H1 (cell line): ENCODE measurements at regions not wholly inside any gene's neighbourhood (a gene's known extent, or its start where the extent isn't known, plus 50 kb on each side); places are given as distances from the start of the nearest gene placed in this dataset.

Experiments used
- CTCF ChIA-PET: fragments of 300-600 bp; sonication (Branson Sonifier 250); formaldehyde crosslinking; loops from one replicate; lab custom pipeline; 2021; ENCODE audit not compliant: partially characterized antibody; lab: Charles Lee
- POLR2A ChIA-PET: fragments of 300-600 bp; sonication (Branson Sonifier 250); formaldehyde crosslinking; loops from one replicate; lab custom pipeline; 2021; ENCODE audit warnings: inconsistent platforms; ENCODE audit not compliant: partially characterized antibody; lab: Charles Lee
- DNase-seq, 2 experiments: peaks; one replicate each; pipeline versions ENCODE4 v3.0.0 to v3.0.0-alpha.2; 2010 to 2022; ENCODE audit warnings: low spot score in 2 of 2, low read depth in 1 of 2, mixed read lengths in 1 of 2
- FAIRE-seq: peaks from 2 replicates; lab custom pipeline; 2011; peaks lifted over from hg19 to GRCh38; lab: Jason Lieb, UNC
- H2AFZ ChIP-seq: 2 replicates; pipeline ENCODE4 v1.8.1; 2012; ENCODE audit warnings: low read length, inconsistent platforms
- H2AK5ac ChIP-seq: 2 replicates; pipeline ENCODE4 v1.6.1; 2013; ENCODE audit warnings: low read depth, low read length
- H2BK120ac ChIP-seq: replicated peaks from 2 replicates; pipeline ENCODE3; 2013; ENCODE audit warnings: low read depth, low read length, inconsistent platforms
- H2BK12ac ChIP-seq: 2 replicates; pipeline ENCODE4 v1.6.1; 2013; ENCODE audit warnings: low read depth, low read length
- H2BK15ac ChIP-seq: 2 replicates; pipeline ENCODE4 v1.6.1; 2013; ENCODE audit warnings: low read length
- H2BK20ac ChIP-seq: 2 replicates; pipeline ENCODE4 v1.6.1; 2013; ENCODE audit warnings: low read length
- H2BK5ac ChIP-seq: 2 replicates; pipeline ENCODE4 v1.6.1; 2013; ENCODE audit warnings: low read depth, low read length
- H3K14ac ChIP-seq: 2 replicates; pipeline ENCODE4 v1.6.1; 2013; ENCODE audit warnings: inconsistent platforms; ENCODE audit not compliant: insufficient read length
- H3K18ac ChIP-seq: 2 replicates; pipeline ENCODE4 v1.6.1; 2013; ENCODE audit warnings: low read length; ENCODE audit errors: extremely low read depth
- H3K23ac ChIP-seq: 2 replicates; pipeline ENCODE4 v1.6.1; 2013; ENCODE audit warnings: inconsistent platforms; ENCODE audit not compliant: insufficient read length
- H3K23me2 ChIP-seq: 2 replicates; pipeline ENCODE4 v1.6.1; 2013; ENCODE audit warnings: low read depth, low read length
- H3K27ac ChIP-seq: 2 replicates; pipeline ENCODE4 v1.6.1; 2011; ENCODE audit warnings: low read depth, low read length, inconsistent platforms
- H3K27me3 ChIP-seq, 4 experiments: replicated peaks in 1 of 4; 1 replicate in 1 of 4; 2 replicates in 3 of 4; pipeline versions ENCODE4 v1.6.1 to v1.8.1; 2011 to 2013; ENCODE audit warnings: low read length in 3 of 4, mild to moderate bottlenecking in 3 of 4, inconsistent platforms in 2 of 4, mixed read lengths in 2 of 4, moderate library complexity in 1 of 4; ENCODE audit not compliant: control insufficient read depth in 3 of 4, insufficient read depth in 3 of 4; ENCODE audit errors: extremely low read depth in 1 of 4
- H3K36me3 ChIP-seq, 4 experiments: 2 replicates each; pipeline versions ENCODE4 v1.6.1 to v1.8.1; 2011 to 2013; ENCODE audit warnings: mild to moderate bottlenecking in 4 of 4, low read length in 3 of 4, moderate library complexity in 2 of 4, control low read depth in 1 of 4, inconsistent platforms in 1 of 4; ENCODE audit not compliant: insufficient read depth in 4 of 4, control insufficient read depth in 2 of 4
- H3K4ac ChIP-seq: replicated peaks from 2 replicates; pipeline ENCODE3; 2013; ENCODE audit warnings: low read length, low read depth, mixed read lengths, inconsistent platforms; ENCODE audit not compliant: insufficient read length
- H3K4me1 ChIP-seq, 4 experiments: replicated peaks in 1 of 4; 1 replicate in 1 of 4; 2 replicates in 3 of 4; pipeline versions ENCODE4 v1.6.1 to v1.8.1; 2011 to 2013; ENCODE audit warnings: low read length in 3 of 4, inconsistent platforms in 2 of 4, mixed read lengths in 1 of 4; ENCODE audit not compliant: insufficient read depth in 4 of 4, control insufficient read depth in 3 of 4
- H3K4me2 ChIP-seq, 2 experiments: 2 replicates each; pipeline versions ENCODE4 v1.6.1 to v1.8.1; 2011 to 2013; ENCODE audit warnings: low read depth in 2 of 2, low read length in 2 of 2, control low read depth in 1 of 2, inconsistent platforms in 1 of 2, mild to moderate bottlenecking in 1 of 2; ENCODE audit not compliant: insufficient read depth in 1 of 2
- H3K4me3 ChIP-seq, 4 experiments: fragments of 200-600, 300-600 bp in 1 of 4; sonication (generic), shearing (Covaris generic), sonication (Bioruptor Twin) in 1 of 4; 2 replicates each; pipeline versions ENCODE4 v1.5.1 to v1.8.1; 2011 to 2016; ENCODE audit warnings: low read length in 4 of 4, low read depth in 3 of 4, control low read depth in 2 of 4, inconsistent platforms in 2 of 4, mild to moderate bottlenecking in 2 of 4, mixed read lengths in 1 of 4, moderate library complexity in 1 of 4; ENCODE audit not compliant: insufficient read depth in 2 of 4; ENCODE audit errors: extremely low read depth in 1 of 4
- H3K56ac ChIP-seq: replicated peaks from 2 replicates; pipeline ENCODE3; 2013; ENCODE audit warnings: low read depth, mild to moderate bottlenecking, mixed read lengths, low read length, inconsistent platforms; ENCODE audit not compliant: insufficient read length
- H3K79me1 ChIP-seq: 2 replicates; pipeline ENCODE4 v1.6.1; 2013; ENCODE audit warnings: low read depth, low read length, control low read depth
- H3K79me2 ChIP-seq, 2 experiments: 2 replicates each; pipeline versions ENCODE4 v1.6.1 to v1.8.1; 2012 to 2013; ENCODE audit warnings: low read length in 2 of 2, mild to moderate bottlenecking in 2 of 2, inconsistent platforms in 1 of 2; ENCODE audit not compliant: insufficient read depth in 2 of 2, control insufficient read depth in 1 of 2
- H3K9ac ChIP-seq, 4 experiments: replicated peaks in 1 of 4; 1 replicate in 1 of 4; 2 replicates in 3 of 4; pipeline versions ENCODE4 v1.6.1 to v1.8.1; 2011 to 2013; ENCODE audit warnings: low read depth in 3 of 4, low read length in 3 of 4, control low read depth in 2 of 4, mild to moderate bottlenecking in 2 of 4, moderate library complexity in 2 of 4, inconsistent platforms in 1 of 4; ENCODE audit errors: extremely low read depth in 1 of 4
- H3K9me3 ChIP-seq, 2 experiments: 2 replicates each; pipeline versions ENCODE4 v1.6.1 to v1.8.1; 2012 to 2013; ENCODE audit warnings: mild to moderate bottlenecking in 2 of 2, moderate library complexity in 2 of 2, control low read depth in 1 of 2, inconsistent platforms in 1 of 2, low read depth in 1 of 2, low read length in 1 of 2, mixed read lengths in 1 of 2; ENCODE audit not compliant: insufficient read depth in 2 of 2
- H4K20me1 ChIP-seq, 2 experiments: replicated peaks in 1 of 2; 2 replicates each; pipeline versions ENCODE3 to v1.8.1; 2011 to 2013; ENCODE audit warnings: inconsistent platforms in 2 of 2, low read length in 2 of 2, mild to moderate bottlenecking in 1 of 2; ENCODE audit not compliant: insufficient read depth in 2 of 2, control insufficient read depth in 1 of 2
- H4K5ac ChIP-seq: 2 replicates; pipeline ENCODE4 v1.6.1; 2013; ENCODE audit warnings: low read length, low read depth, mixed read lengths, inconsistent platforms; ENCODE audit not compliant: insufficient read length
- H4K8ac ChIP-seq: 2 replicates; pipeline ENCODE4 v1.8.0; 2013; ENCODE audit warnings: mild to moderate bottlenecking, moderate library complexity, low read length, inconsistent platforms; ENCODE audit not compliant: insufficient read depth; ENCODE audit errors: extremely low read depth
- H4K91ac ChIP-seq: replicated peaks from 2 replicates; pipeline ENCODE3; 2013; ENCODE audit warnings: low read length, mixed read lengths, inconsistent platforms; ENCODE audit not compliant: insufficient read length
- JUN ChIP-seq: IDR thresholded peaks from 2 replicates; pipeline ENCODE4 v1.6.1; 2011; ENCODE audit warnings: low read depth, mild to moderate bottlenecking, improper control_type of control experiment, low read length
- JUND ChIP-seq: IDR thresholded peaks from 2 replicates; pipeline ENCODE4 v1.6.1; 2011; ENCODE audit warnings: mild to moderate bottlenecking, improper control_type of control experiment, low read length
- SIN3A ChIP-seq, 2 experiments: IDR thresholded peaks in 1 of 2; conservative IDR thresholded peaks in 1 of 2; 2 replicates each; pipeline ENCODE4 v1.6.1; 2011 to 2012; ENCODE audit warnings: low read length in 2 of 2, improper control_type of control experiment in 1 of 2, low read depth in 1 of 2, mild to moderate bottlenecking in 1 of 2
- SIX5 ChIP-seq: IDR thresholded peaks from 2 replicates; pipeline ENCODE4 v1.6.1; 2011; ENCODE audit warnings: mild to moderate bottlenecking, low read depth, low read length
- SRF ChIP-seq: IDR thresholded peaks from 2 replicates; pipeline ENCODE4 v1.6.1; 2011; ENCODE audit warnings: mild to moderate bottlenecking, low read depth, low read length, moderate library complexity
- WGBS, 2 experiments: shearing (Covaris generic) in 1 of 2; methylation state at CpG; one replicate each; pipeline versions ENCODE4 v1.1.6 to v1.1.7; 2013 to 2015; ENCODE audit warnings: low lambda C conversion rate in 2 of 2, mixed read lengths in 2 of 2, inconsistent platforms in 1 of 2, low coverage in 1 of 2, missing lambda C conversion rate in 1 of 2; ENCODE audit not compliant: insufficient replicate concordance in 2 of 2, insufficient coverage in 1 of 2, insufficient read length in 1 of 2; ENCODE audit errors: extremely low coverage in 1 of 2, missing lambda C conversion rate in 1 of 2; 5-methylcytosine and 5-hydroxymethylcytosine counted together
- TF ChIP-seq, protein P1 (sequence below): IDR thresholded peaks from 2 replicates; pipeline ENCODE4 v1.6.1; 2012; ENCODE audit warnings: low read length, inconsistent platforms

- H3K23ac ChIP-seq = no peak overlapping the region
Observed at GRCh38 chr10:59104186-59104585, 72.3 kb upstream of the PHYHIPL start.

More at GRCh38 chr10:59104186-59104585, 72.3 kb upstream of the PHYHIPL start:
- peak in 1 of 2 experiments; percentile 7 for DNase-seq
- no peak overlapping the region for H4K5ac ChIP-seq
- 72% methylated on average over 4 of the region's 4 CpGs; no CpG with 5 or more reads in 1 of the 2 experiments for WGBS, 2 experiments
- H3K9ac ChIP-seq = no peak overlapping the region
- no peak overlapping the region for H2BK120ac ChIP-seq
- H2BK12ac ChIP-seq = no peak overlapping the region
- CTCF ChIA-PET = no interaction called here
- no peak overlapping the region for H3K4ac ChIP-seq
- no peak overlapping the region for H2AFZ ChIP-seq
- no peak overlapping the region for H3K18ac ChIP-seq
- FAIRE-seq = no peak
- no peaks in the 10 kb centered on the region for H3K79me2 ChIP-seq
- no peaks in the 10 kb centered on the region for H4K20me1 ChIP-seq
- no peak overlapping the region for H3K56ac ChIP-seq
- H2BK20ac ChIP-seq = no peak overlapping the region
- no peaks in the 10 kb centered on the region for H3K9me3 ChIP-seq
- no peak overlapping the region for H4K91ac ChIP-seq
- H3K27me3 ChIP-seq = no peaks in the 10 kb centered on the region
- no peak overlapping the region for H2BK15ac ChIP-seq
- H3K4me3 ChIP-seq = no peak overlapping the region
- TF ChIP-seq JUN (0 out of 2 replicates have a peak, but pooled peaks have one; percentile 16), SIX5 (no peak), SRF (no peak), SIN3A (conservative IDR thresholded peaks at IDR 0.05 in 1 of 2, IDR thresholded peaks at IDR 0.05 in 1 of 2; ENCODE audit: low read depth in 1 of 2, low read length in 2 of 2) (no peak), JUND (peak; percentile 71)
- TF ChIP-seq, protein P1, sequence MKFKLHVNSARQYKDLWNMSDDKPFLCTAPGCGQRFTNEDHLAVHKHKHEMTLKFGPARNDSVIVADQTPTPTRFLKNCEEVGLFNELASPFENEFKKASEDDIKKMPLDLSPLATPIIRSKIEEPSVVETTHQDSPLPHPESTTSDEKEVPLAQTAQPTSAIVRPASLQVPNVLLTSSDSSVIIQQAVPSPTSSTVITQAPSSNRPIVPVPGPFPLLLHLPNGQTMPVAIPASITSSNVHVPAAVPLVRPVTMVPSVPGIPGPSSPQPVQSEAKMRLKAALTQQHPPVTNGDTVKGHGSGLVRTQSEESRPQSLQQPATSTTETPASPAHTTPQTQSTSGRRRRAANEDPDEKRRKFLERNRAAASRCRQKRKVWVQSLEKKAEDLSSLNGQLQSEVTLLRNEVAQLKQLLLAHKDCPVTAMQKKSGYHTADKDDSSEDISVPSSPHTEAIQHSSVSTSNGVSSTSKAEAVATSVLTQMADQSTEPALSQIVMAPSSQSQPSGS = no peak
- H3K27ac ChIP-seq = no peak overlapping the region
- no peak overlapping the region for H4K8ac ChIP-seq
- no peak overlapping the region for H2AK5ac ChIP-seq
- H3K4me2 ChIP-seq = no peak overlapping the region
- H3K14ac ChIP-seq = no peak overlapping the region
- no peaks in the 10 kb centered on the region; a peak in 1 of 8 replicates for H3K36me3 ChIP-seq
- no peaks in the 10 kb centered on the region for H3K79me1 ChIP-seq
- POLR2A ChIA-PET = no interaction called here
- H2BK5ac ChIP-seq = no peak overlapping the region
- H3K23me2 ChIP-seq = no peaks in the 10 kb centered on the region
- H3K4me1 ChIP-seq = no peaks in the 10 kb centered on the region
